SK-N-SH (cell line): ENCODE measurements at regions not wholly inside any gene's neighbourhood (a gene's known extent, or its start where the extent isn't known, plus 50 kb on each side); places are given as distances from the start of the nearest gene placed in this dataset.

Source experiments
- CHD2 ChIP-seq: fragments of 150-350 bp; IDR thresholded peaks from 2 replicates; pipeline ENCODE4 v1.6.1; 2018; ENCODE audit warnings: low read length; ENCODE audit not compliant: partially characterized antibody
- ELF1 ChIP-seq: IDR thresholded peaks from 2 replicates; pipeline ENCODE4 v1.4.0; 2012
- EP300 ChIP-seq, 2 experiments: IDR thresholded peaks; 2 replicates each; pipeline versions ENCODE4 v1.4.0 to v1.6.1; 2012; ENCODE audit warnings: borderline replicate concordance in 1 of 2, low read depth in 1 of 2, low read length in 1 of 2
- GABPA ChIP-seq: IDR thresholded peaks from 2 replicates; pipeline ENCODE4 v1.4.0; 2012; ENCODE audit warnings: low read depth, mild to moderate bottlenecking
- JUND ChIP-seq: IDR thresholded peaks from 2 replicates; pipeline ENCODE4 v1.4.0; 2012
- POLR2AphosphoS5 ChIP-seq: IDR thresholded peaks from 2 replicates; pipeline ENCODE4 v1.6.1; 2012; ENCODE audit warnings: low read depth, low read length
- RAD21 ChIP-seq: IDR thresholded peaks from 2 replicates; pipeline ENCODE4 v1.6.1; 2012; ENCODE audit warnings: mild to moderate bottlenecking, low read length
- RXRA ChIP-seq: IDR thresholded peaks from 2 replicates; pipeline ENCODE4 v1.4.0; 2012; ENCODE audit warnings: low read depth, mild to moderate bottlenecking, borderline replicate concordance
- SMC3 ChIP-seq: IDR thresholded peaks from 2 replicates; pipeline ENCODE4 v1.6.1; 2012; ENCODE audit warnings: low read depth, low read length, improper control_type of control experiment
- TAF1 ChIP-seq: IDR thresholded peaks from 2 replicates; pipeline ENCODE4 v1.6.1; 2012; ENCODE audit warnings: low read depth, mild to moderate bottlenecking, low read length, moderate library complexity, borderline replicate concordance
- YY1 ChIP-seq: IDR thresholded peaks from 2 replicates; pipeline ENCODE4 v1.4.0; 2012; ENCODE audit warnings: low read depth, mild to moderate bottlenecking
- TF ChIP-seq, protein P1 (sequence below): fragments of 200-600 bp; sonication (generic); IDR thresholded peaks from 2 replicates; pipeline ENCODE4 v1.6.1; 2017; ENCODE audit warnings: antibody characterized with exemption, mild to moderate bottlenecking, moderate library complexity
- TF ChIP-seq, protein P2 (sequence below): IDR thresholded peaks from 2 replicates; pipeline ENCODE4 v1.4.0; 2012; ENCODE audit warnings: low read depth
- TF ChIP-seq, protein P3 (sequence below): IDR thresholded peaks from 2 replicates; pipeline ENCODE4 v1.6.1; 2012; ENCODE audit warnings: mild to moderate bottlenecking, low read depth, low read length, moderate library complexity

DNA sequence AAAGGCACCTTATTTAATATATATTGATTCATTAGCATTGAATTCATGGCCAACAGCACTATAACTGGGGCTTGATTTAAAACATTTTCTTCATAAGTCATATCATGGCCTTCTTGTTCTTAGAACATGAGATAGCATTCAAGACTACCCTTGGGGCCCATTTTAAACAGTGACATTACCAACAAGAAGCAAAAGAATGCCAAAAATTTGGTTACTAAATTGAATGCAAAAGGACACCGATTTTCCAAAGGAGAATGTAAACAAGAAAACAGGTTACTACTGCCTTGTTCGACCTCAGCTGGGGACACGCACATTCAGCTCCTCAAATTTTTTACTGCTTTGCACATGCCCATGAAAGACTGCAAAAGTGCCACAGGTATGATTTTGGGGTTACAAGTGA, 219.4 kb upstream of the TLE4 start:
- TF ChIP-seq, protein P1, sequence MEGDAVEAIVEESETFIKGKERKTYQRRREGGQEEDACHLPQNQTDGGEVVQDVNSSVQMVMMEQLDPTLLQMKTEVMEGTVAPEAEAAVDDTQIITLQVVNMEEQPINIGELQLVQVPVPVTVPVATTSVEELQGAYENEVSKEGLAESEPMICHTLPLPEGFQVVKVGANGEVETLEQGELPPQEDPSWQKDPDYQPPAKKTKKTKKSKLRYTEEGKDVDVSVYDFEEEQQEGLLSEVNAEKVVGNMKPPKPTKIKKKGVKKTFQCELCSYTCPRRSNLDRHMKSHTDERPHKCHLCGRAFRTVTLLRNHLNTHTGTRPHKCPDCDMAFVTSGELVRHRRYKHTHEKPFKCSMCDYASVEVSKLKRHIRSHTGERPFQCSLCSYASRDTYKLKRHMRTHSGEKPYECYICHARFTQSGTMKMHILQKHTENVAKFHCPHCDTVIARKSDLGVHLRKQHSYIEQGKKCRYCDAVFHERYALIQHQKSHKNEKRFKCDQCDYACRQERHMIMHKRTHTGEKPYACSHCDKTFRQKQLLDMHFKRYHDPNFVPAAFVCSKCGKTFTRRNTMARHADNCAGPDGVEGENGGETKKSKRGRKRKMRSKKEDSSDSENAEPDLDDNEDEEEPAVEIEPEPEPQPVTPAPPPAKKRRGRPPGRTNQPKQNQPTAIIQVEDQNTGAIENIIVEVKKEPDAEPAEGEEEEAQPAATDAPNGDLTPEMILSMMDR: no peak
- TF ChIP-seq YY1: no peak
- TF ChIP-seq SMC3: no peak
- no peak for TF ChIP-seq RXRA
- no peak for TF ChIP-seq CHD2
- no peak for TF ChIP-seq GABPA
- no peak for TF ChIP-seq EP300 (IDR thresholded peaks at IDR 0.05; ENCODE audit: borderline replicate concordance in 1 of 2, low read depth in 1 of 2, low read length in 1 of 2)
- TF ChIP-seq, protein P2, sequence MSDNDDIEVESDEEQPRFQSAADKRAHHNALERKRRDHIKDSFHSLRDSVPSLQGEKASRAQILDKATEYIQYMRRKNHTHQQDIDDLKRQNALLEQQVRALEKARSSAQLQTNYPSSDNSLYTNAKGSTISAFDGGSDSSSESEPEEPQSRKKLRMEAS: no peak
- TF ChIP-seq, protein P3, sequence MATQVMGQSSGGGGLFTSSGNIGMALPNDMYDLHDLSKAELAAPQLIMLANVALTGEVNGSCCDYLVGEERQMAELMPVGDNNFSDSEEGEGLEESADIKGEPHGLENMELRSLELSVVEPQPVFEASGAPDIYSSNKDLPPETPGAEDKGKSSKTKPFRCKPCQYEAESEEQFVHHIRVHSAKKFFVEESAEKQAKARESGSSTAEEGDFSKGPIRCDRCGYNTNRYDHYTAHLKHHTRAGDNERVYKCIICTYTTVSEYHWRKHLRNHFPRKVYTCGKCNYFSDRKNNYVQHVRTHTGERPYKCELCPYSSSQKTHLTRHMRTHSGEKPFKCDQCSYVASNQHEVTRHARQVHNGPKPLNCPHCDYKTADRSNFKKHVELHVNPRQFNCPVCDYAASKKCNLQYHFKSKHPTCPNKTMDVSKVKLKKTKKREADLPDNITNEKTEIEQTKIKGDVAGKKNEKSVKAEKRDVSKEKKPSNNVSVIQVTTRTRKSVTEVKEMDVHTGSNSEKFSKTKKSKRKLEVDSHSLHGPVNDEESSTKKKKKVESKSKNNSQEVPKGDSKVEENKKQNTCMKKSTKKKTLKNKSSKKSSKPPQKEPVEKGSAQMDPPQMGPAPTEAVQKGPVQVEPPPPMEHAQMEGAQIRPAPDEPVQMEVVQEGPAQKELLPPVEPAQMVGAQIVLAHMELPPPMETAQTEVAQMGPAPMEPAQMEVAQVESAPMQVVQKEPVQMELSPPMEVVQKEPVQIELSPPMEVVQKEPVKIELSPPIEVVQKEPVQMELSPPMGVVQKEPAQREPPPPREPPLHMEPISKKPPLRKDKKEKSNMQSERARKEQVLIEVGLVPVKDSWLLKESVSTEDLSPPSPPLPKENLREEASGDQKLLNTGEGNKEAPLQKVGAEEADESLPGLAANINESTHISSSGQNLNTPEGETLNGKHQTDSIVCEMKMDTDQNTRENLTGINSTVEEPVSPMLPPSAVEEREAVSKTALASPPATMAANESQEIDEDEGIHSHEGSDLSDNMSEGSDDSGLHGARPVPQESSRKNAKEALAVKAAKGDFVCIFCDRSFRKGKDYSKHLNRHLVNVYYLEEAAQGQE: no peak
- TF ChIP-seq ELF1: no peak
- TF ChIP-seq POLR2AphosphoS5: no peak
- TF ChIP-seq RAD21: no peak
- no peak for TF ChIP-seq TAF1
- TF ChIP-seq JUND: no peak
